Gastrocnemius medialis (tissue), 4 donors: ENCODE measurements at regions not wholly inside any gene's neighbourhood (a gene's known extent, or its start where the extent isn't known, plus 50 kb on each side); places are given as distances from the start of the nearest gene placed in this dataset.

Experiments
- POLR2A ChIP-seq, 2 donors: fragments of 450-650 bp; IDR thresholded peaks; one replicate each; pipeline ENCODE4 v1.6.1; 2017; ENCODE audit warnings: antibody characterized with exemption in 2 of 2, mild to moderate bottlenecking in 2 of 2, moderate library complexity in 2 of 2
- TF ChIP-seq, protein P1 (sequence below), 5 experiments: fragments of 450-650 bp in 3 of 5; fragments of 200-600 bp in 2 of 5; sonication (generic) in 2 of 5; IDR thresholded peaks in 4 of 5; conservative IDR thresholded peaks in 1 of 5; 1 replicate in 4 of 5; 2 replicates in 1 of 5; pipeline ENCODE4 v1.5.1; 2016 to 2019; ENCODE audit warnings: antibody characterized with exemption in 5 of 5, mild to moderate bottlenecking in 3 of 5, moderate library complexity in 3 of 5

DNA sequence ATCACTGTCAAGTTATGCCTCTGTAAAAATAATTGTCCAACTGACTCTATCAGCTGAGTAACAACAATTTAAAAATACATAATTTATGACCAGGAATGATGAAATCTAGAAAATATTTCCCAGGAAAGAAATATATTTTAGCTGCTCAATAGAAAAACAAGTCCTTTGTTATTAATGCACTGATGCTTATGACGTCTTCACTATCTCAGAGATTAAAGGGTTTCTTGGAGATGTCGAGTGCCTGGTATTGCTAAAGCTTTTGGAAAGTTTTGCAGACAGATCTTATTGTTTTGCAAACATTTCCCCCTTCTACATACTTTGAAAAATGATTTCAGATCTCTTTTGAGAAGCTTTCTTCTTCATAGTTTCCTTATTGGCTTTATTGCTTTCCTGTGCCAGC lies 154.6 kb upstream of the RPS6KA3 start:
- TF ChIP-seq, protein P1, sequence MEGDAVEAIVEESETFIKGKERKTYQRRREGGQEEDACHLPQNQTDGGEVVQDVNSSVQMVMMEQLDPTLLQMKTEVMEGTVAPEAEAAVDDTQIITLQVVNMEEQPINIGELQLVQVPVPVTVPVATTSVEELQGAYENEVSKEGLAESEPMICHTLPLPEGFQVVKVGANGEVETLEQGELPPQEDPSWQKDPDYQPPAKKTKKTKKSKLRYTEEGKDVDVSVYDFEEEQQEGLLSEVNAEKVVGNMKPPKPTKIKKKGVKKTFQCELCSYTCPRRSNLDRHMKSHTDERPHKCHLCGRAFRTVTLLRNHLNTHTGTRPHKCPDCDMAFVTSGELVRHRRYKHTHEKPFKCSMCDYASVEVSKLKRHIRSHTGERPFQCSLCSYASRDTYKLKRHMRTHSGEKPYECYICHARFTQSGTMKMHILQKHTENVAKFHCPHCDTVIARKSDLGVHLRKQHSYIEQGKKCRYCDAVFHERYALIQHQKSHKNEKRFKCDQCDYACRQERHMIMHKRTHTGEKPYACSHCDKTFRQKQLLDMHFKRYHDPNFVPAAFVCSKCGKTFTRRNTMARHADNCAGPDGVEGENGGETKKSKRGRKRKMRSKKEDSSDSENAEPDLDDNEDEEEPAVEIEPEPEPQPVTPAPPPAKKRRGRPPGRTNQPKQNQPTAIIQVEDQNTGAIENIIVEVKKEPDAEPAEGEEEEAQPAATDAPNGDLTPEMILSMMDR (IDR thresholded peaks at IDR 0.05 in 4 of 5, conservative IDR thresholded peaks at IDR 0.05 in 1 of 5): no peak
- TF ChIP-seq POLR2A (IDR thresholded peaks at IDR 0.05): no peak
